GM23338 (cell line): ENCODE measurements at regions not wholly inside any gene's neighbourhood (a gene's known extent, or its start where the extent isn't known, plus 50 kb on each side); places are given as distances from the start of the nearest gene placed in this dataset.

Source experiments
- ATAC-seq: fragments of 200-7000 bp; cut with Tn5 transposase; 3 replicates; pipeline ENCODE4 v1.9.1; 2020
- DNase-seq: peaks from one replicate; pipeline ENCODE4 v3.0.0-alpha.2; 2015; ENCODE audit warnings: low spot score
- H2AFZ ChIP-seq: fragments of 200-600 bp; sonication (generic); 2 replicates; pipeline ENCODE4 v1.8.0; 2016; ENCODE audit warnings: antibody characterized with exemption, mild to moderate bottlenecking, moderate library complexity
- H3F3A ChIP-seq: fragments of 200-600 bp; sonication (generic); replicated peaks from 2 replicates; pipeline ENCODE4 v1.8.0; 2017; ENCODE audit warnings: antibody characterized with exemption, mixed run types, low read depth
- H3K27ac ChIP-seq: fragments of 200-600 bp; sonication (generic); 2 replicates; pipeline ENCODE4 v1.6.1; 2016; ENCODE audit warnings: low read depth
- H3K27me3 ChIP-seq: fragments of 200-600 bp; sonication (generic); 2 replicates; pipeline ENCODE4 v1.8.0; 2016; ENCODE audit warnings: mild to moderate bottlenecking, mixed run types, moderate library complexity; ENCODE audit not compliant: insufficient read depth
- H3K36me3 ChIP-seq: fragments of 200-600 bp; sonication (generic); 2 replicates; pipeline ENCODE4 v1.8.0; 2016; ENCODE audit warnings: mild to moderate bottlenecking; ENCODE audit not compliant: insufficient read depth
- H3K4me1 ChIP-seq: fragments of 200-600 bp; sonication (generic); 2 replicates; pipeline ENCODE4 v1.8.0; 2016; ENCODE audit warnings: mild to moderate bottlenecking, moderate library complexity; ENCODE audit not compliant: insufficient read depth
- H3K4me2 ChIP-seq: fragments of 200-600 bp; sonication (generic); 2 replicates; pipeline ENCODE4 v1.7.1; 2017; ENCODE audit warnings: mixed run types
- H3K4me3 ChIP-seq: fragments of 200-600 bp; sonication (generic); 2 replicates; pipeline ENCODE4 v1.6.1; 2016; ENCODE audit warnings: mixed run types
- H3K79me2 ChIP-seq: fragments of 200-600 bp; sonication (generic); replicated peaks from 2 replicates; pipeline ENCODE4 v1.8.0; 2017; ENCODE audit warnings: mild to moderate bottlenecking; ENCODE audit not compliant: insufficient read depth
- H3K9me2 ChIP-seq: fragments of 200-600 bp; sonication (generic); 2 replicates; pipeline ENCODE4 v1.8.0; 2017; ENCODE audit not compliant: insufficient read depth
- H4K20me1 ChIP-seq: fragments of 200-600 bp; sonication (generic); replicated peaks from 2 replicates; pipeline ENCODE4 v1.8.0; 2017; ENCODE audit warnings: mild to moderate bottlenecking; ENCODE audit not compliant: insufficient read depth
- H3K27ac Mint-ChIP-seq: 2 replicates; pipeline ENCODE4 v1.8.0; 2020; ENCODE audit warnings: inconsistent platforms, mild to moderate bottlenecking, moderate library complexity, mixed read lengths
- H3K27me3 Mint-ChIP-seq: 3 replicates; pipeline ENCODE4 v1.8.0; 2022; ENCODE audit warnings: low read depth, mild to moderate bottlenecking, moderate library complexity, mixed read lengths, inconsistent platforms; ENCODE audit not compliant: insufficient read depth, poor library complexity
- H3K36me3 Mint-ChIP-seq: 3 replicates; pipeline ENCODE4 v1.8.0; 2021; ENCODE audit warnings: low read depth, mild to moderate bottlenecking, inconsistent platforms, moderate library complexity, mixed read lengths
- H3K4me1 Mint-ChIP-seq: 3 replicates; pipeline ENCODE4 v1.8.0; 2020; ENCODE audit warnings: mild to moderate bottlenecking, inconsistent platforms, mixed read lengths
- H3K4me3 Mint-ChIP-seq: 3 replicates; pipeline ENCODE4 v1.8.0; 2021; ENCODE audit warnings: moderate library complexity, mild to moderate bottlenecking, inconsistent platforms, mixed read lengths
- H3K9me3 Mint-ChIP-seq: 3 replicates; pipeline ENCODE4 v1.8.0; 2020; ENCODE audit warnings: moderate library complexity, mild to moderate bottlenecking, inconsistent platforms, mixed read lengths
- EZH2phosphoT487 ChIP-seq: fragments of 200-600 bp; sonication (generic); IDR thresholded peaks from one replicate; pipeline ENCODE4 v1.8.1; 2018; ENCODE audit warnings: antibody characterized with exemption; ENCODE audit not compliant: unreplicated experiment
- JUNB ChIP-seq: IDR thresholded peaks from one replicate; pipeline ENCODE4 v1.6.1; 2016; ENCODE audit warnings: antibody characterized with exemption; ENCODE audit not compliant: unreplicated experiment
- ZNF114 ChIP-seq: fragments of 250-450 bp; sonication (Bioruptor Pico); IDR thresholded peaks from 2 replicates; pipeline ENCODE4 v1.5.0; 2020; ENCODE audit warnings: mild to moderate bottlenecking, moderate library complexity
- ZNF331 ChIP-seq: fragments of 250-450 bp; sonication (Bioruptor Pico); IDR thresholded peaks from 2 replicates; pipeline ENCODE4 v1.5.0; 2020; ENCODE audit warnings: low read depth, mild to moderate bottlenecking, moderate library complexity
- TF ChIP-seq, protein P1 (sequence below): IDR thresholded peaks from 2 replicates; pipeline ENCODE4 v1.6.1; 2016; ENCODE audit warnings: antibody characterized with exemption
- TF ChIP-seq, protein P2 (sequence below): fragments of 250-450 bp; sonication (Bioruptor Pico); IDR thresholded peaks from 2 replicates; pipeline ENCODE4 v1.5.0; 2020; ENCODE audit warnings: mild to moderate bottlenecking, moderate library complexity

DNA sequence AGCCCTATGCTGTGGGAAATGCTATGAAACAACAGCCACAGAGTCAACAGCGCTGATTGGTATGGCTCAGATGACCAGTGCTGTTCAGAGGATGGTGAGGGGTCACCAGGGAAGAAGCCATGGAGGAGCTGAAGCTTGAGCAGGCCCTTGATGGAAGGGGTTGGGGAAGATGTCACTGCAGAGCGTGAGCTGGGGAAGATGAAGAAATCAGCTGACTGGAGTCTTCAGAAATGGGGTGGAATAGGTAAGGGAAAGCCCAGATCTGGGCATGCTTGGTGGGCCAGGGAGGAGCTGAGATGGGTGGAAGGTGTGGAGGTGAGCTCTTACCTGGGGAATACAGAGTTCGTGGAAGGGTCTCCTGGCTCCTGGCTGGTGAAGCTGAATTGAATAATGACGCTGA lies 105.4 kb upstream of the PLET1 start:
- Mint-ChIP-seq H3K4me3 (no peak overlapping the region), H3K27ac (no peak overlapping the region), H3K9me3 (no peaks in the 10 kb centered on the region), H3K4me1 (peaks cover 9% of the 10 kb centered on the region), H3K36me3 (no peaks in the 10 kb centered on the region), H3K27me3 (peaks cover 4% of the 10 kb centered on the region)
- Histone ChIP-seq H3K79me2 (no peaks in the 10 kb centered on the region), H4K20me1 (no peaks in the 10 kb centered on the region), H3K4me2 (no peak overlapping the region), H3K4me3 (no peak overlapping the region), H2AFZ (no peak overlapping the region), H3K27me3 (no peaks in the 10 kb centered on the region), H3K27ac (no peak overlapping the region), H3K4me1 (no peaks in the 10 kb centered on the region), H3F3A (no peaks in the 10 kb centered on the region), H3K36me3 (no peaks in the 10 kb centered on the region), H3K9me2 (peaks cover 9% of the 10 kb centered on the region; the same call in 1 of the 2 replicates)
- DNase-seq: no peak
- TF ChIP-seq, protein P1, sequence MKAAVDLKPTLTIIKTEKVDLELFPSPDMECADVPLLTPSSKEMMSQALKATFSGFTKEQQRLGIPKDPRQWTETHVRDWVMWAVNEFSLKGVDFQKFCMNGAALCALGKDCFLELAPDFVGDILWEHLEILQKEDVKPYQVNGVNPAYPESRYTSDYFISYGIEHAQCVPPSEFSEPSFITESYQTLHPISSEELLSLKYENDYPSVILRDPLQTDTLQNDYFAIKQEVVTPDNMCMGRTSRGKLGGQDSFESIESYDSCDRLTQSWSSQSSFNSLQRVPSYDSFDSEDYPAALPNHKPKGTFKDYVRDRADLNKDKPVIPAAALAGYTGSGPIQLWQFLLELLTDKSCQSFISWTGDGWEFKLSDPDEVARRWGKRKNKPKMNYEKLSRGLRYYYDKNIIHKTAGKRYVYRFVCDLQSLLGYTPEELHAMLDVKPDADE: no peak
- TF ChIP-seq JUNB: no peak
- no peak for TF ChIP-seq ZNF331 (CRISPR knock-in tag)
- no peak for TF ChIP-seq ZNF114 (CRISPR knock-in tag)
- TF ChIP-seq EZH2phosphoT487: no peak
- TF ChIP-seq, protein P2, sequence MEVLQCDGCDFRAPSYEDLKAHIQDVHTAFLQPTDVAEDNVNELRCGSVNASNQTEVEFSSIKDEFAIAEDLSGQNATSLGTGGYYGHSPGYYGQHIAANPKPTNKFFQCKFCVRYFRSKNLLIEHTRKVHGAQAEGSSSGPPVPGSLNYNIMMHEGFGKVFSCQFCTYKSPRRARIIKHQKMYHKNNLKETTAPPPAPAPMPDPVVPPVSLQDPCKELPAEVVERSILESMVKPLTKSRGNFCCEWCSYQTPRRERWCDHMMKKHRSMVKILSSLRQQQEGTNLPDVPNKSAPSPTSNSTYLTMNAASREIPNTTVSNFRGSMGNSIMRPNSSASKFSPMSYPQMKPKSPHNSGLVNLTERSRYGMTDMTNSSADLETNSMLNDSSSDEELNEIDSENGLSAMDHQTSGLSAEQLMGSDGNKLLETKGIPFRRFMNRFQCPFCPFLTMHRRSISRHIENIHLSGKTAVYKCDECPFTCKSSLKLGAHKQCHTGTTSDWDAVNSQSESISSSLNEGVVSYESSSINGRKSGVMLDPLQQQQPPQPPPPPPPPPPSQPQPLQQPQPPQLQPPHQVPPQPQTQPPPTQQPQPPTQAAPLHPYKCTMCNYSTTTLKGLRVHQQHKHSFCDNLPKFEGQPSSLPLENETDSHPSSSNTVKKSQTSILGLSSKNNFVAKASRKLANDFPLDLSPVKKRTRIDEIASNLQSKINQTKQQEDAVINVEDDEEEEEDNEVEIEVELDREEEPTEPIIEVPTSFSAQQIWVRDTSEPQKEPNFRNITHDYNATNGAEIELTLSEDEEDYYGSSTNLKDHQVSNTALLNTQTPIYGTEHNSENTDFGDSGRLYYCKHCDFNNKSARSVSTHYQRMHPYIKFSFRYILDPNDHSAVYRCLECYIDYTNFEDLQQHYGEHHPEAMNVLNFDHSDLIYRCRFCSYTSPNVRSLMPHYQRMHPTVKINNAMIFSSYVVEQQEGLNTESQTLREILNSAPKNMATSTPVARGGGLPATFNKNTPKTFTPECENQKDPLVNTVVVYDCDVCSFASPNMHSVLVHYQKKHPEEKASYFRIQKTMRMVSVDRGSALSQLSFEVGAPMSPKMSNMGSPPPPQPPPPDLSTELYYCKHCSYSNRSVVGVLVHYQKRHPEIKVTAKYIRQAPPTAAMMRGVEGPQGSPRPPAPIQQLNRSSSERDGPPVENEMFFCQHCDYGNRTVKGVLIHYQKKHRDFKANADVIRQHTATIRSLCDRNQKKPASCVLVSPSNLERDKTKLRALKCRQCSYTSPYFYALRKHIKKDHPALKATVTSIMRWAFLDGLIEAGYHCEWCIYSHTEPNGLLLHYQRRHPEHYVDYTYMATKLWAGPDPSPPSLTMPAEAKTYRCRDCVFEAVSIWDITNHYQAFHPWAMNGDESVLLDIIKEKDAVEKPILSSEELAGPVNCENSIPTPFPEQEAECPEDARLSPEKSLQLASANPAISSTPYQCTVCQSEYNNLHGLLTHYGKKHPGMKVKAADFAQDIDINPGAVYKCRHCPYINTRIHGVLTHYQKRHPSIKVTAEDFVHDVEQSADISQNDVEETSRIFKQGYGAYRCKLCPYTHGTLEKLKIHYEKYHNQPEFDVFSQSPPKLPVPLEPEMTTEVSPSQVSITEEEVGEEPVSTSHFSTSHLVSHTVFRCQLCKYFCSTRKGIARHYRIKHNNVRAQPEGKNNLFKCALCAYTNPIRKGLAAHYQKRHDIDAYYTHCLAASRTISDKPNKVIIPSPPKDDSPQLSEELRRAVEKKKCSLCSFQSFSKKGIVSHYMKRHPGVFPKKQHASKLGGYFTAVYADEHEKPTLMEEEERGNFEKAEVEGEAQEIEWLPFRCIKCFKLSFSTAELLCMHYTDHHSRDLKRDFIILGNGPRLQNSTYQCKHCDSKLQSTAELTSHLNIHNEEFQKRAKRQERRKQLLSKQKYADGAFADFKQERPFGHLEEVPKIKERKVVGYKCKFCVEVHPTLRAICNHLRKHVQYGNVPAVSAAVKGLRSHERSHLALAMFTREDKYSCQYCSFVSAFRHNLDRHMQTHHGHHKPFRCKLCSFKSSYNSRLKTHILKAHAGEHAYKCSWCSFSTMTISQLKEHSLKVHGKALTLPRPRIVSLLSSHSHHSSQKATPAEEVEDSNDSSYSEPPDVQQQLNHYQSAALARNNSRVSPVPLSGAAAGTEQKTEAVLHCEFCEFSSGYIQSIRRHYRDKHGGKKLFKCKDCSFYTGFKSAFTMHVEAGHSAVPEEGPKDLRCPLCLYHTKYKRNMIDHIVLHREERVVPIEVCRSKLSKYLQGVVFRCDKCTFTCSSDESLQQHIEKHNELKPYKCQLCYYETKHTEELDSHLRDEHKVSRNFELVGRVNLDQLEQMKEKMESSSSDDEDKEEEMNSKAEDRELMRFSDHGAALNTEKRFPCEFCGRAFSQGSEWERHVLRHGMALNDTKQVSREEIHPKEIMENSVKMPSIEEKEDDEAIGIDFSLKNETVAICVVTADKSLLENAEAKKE (CRISPR knock-in tag): no peak
- ATAC-seq: no peak
